ENCODE measurements at regions not wholly inside any gene's neighbourhood (a gene's known extent, or its start where the extent isn't known, plus 50 kb on each side); places are given as distances from the start of the nearest gene placed in this dataset.
"Not testable (repeated sequence)": the region's sequence is repeated elsewhere in the genome, so short reads cannot be mapped to it uniquely, and the experiment has no call there.

GRCh38 chr5:25570067-25570583, 925.3 kb upstream of the CDH10 start:
- DNase-seq (ENCODE audit: low spot score), result no peak

DNA sequence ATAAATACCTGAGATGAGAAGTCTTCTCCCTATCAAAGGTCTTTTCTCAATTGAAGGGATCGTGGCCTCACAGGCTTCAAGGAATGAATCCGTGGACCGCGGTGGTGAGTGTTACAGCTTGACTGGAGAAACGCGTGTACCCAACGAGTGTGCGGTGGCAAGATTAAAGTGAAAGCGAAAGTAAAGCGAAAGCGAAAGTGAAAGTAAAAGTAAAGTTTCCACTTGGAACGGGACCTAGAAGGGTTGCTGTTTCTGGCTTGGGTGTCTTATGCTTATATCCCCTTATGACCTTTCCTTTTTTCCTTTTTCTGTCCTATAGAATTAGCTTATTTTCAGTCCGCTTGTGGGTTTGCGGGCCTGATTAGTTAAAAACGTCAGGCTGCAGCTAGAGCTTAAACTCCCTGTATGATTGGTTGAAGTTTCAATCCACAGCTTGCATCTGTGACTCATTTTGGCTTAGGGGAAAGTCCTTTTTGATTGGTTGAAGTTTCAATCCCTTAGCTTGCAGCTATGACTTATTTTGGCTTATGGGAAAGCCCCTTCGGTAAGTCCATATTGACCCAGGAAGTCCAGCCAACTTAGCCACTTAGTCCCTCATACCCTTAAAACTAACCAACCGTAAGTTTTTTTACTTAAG, 924.3 kb upstream of the CDH10 start:
- no peak for DNase-seq (ENCODE audit: low spot score)

- DNase-seq (ENCODE audit: low spot score), result no peak
Observed at GRCh38 chr5:25568294-25568693, 923.5 kb upstream of the CDH10 start.

DNA sequence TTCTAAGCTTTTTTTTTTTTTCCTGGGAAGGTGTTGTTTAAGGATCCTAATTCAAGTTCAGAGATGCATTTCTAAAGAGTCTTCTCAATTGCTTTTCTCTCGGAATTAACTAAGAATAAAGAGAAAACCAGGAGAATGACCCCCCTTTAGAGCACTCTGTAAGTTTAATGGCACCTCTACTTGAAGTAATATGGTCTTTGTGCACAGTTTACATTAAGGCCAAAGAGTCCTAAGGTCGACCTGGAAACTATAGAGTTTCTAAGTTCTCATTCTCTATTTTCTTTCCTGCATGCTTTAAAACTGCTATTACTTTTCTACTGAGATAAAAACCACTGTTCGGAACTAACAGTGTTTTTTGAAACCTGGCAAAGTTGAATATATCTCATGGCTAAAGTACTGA, 923.1 kb upstream of the CDH10 start:
- DNase-seq (ENCODE audit: low spot score), result no peak

DNA sequence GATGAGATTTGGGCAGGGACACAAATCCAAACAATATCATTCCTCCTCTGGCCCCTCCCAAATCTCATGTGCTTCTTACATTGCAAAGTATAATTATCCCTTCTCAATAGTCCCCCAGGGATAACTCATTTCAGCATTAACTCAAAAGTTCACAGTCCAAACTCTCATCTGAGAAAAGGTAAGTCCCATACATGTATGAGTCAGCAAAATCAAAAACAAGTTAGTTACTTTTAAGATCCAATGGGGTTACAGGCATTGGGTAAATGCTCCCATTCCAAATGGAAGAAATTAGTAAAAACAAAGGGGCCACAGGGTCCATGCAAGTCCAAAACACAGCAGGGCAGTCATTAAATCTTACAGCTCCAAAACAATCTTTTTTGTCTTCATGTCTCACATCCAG, 917.9 kb upstream of the CDH10 start:
- no peak for DNase-seq (ENCODE audit: low spot score)

DNA sequence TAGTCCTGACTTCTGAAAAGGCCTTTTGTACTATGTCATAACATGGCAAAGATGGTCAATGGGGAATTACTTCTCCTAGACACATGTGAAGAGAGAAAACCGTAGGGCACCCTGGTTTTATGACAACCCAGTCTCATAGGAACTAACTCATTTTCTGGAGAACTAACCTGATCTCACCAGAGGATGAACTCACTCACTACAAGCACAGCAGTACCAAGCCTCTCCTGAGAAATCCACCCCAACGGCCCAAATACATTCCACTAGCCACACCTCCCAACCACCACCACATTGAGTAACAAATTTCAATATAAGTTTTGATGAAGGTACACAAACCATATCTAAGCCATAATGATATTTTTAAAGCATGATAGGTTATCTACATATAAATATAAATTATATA, 909.3 kb upstream of the CDH10 start:
- no peak for DNase-seq (ENCODE audit: low spot score)

- DNase-seq (ENCODE audit: low spot score), result no peak
Observed at GRCh38 chr5:25552871-25553481, 908.2 kb upstream of the CDH10 start.

DNA sequence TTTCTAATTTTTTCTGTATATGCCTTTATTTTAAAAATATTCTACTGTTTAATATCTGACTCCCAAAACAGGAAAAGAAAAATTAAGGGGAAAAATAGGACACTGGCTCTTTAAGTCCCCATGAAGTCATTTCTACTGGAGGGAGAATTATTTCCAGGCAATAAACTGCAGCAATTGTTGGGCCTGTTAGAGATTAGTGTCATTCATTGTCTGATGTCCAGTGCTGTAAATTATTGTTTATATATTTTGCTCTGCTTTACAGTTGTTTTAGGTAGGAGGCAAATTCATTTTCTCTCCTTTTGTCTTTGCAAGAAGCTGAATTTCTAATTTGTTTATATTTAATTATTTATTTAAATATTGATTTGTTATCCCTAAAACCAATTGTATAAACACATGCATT, 906.0 kb upstream of the CDH10 start:
- no peak for DNase-seq (ENCODE audit: low spot score)

DNA sequence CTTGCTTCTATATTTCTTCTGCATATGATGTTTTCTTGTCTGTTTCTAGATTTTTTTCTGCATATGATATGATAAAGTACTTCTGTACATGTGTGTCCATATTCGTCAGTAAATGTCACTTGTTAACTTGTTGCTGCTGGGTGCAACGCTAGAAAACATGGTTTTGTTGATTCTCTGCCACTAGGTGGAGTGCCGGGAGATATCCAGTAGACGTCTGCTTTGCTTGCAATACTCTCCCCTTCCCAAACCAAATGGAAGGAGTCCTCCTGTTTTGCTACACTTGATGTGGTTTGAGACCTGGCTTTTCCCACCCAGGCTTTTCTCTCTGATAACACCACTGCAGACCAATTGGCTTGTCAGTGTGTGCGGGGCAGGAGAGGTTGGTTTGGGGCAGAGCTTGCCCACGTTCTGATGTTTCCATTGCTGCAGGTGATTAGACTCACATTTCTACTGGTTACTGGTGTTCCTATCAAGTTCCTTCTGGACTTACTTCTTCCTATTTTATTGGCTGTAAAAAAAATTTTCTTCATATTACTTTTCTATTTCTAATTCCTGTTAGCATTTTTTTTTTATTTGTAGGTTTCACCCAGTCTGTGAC, 900.0 kb upstream of the CDH10 start:
- no peak for DNase-seq (ENCODE audit: low spot score)

GRCh38 chr5:25540628-25541027, 895.9 kb upstream of the CDH10 start:
- DNase-seq (ENCODE audit: low spot score), result no peak

GRCh38 chr5:25539536-25539935, 894.8 kb upstream of the CDH10 start:
- DNase-seq (ENCODE audit: low spot score), result no peak

DNA sequence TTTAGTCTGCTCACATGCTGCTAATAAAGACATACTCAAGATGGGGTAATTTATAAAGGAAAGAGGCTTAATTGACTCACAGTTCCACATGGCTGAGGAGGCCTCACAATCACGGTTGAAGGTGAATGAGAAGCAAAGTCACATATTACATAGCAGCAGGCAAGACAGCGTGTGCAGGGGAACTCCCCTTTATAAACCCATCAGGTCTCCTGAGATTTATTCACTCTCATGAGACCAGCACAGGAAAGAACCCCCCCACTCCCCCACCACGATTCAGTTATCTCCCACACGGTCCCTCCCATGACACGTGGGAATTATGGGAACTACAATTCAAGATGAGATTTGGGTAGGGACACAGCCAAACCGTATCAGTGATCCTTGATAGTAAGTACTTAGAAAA, 891.7 kb upstream of the CDH10 start:
- DNase-seq (ENCODE audit: low spot score), result not testable (repeated sequence)

- no peak for DNase-seq (ENCODE audit: low spot score)
Observed at GRCh38 chr5:25516141-25516540, 871.4 kb upstream of the CDH10 start.

DNA sequence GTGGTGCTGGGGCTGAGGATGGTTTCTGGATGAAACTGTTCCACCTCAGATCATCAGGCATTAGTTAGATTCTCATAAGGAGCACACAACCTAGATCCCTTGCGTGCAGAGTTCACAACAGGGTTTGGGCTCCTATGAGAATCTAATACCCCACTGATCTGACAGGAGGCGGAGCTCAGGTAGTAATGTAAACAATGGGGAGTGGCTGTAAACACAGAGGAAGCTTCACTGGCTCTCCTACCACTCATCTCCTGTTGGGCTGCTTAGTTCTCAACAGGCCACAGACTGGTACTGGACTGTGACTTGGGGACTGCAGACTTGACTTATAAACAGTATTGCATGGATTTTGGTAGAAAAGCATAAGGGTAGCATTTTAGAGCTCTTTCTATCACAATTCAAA, 870.7 kb upstream of the CDH10 start:
- no peak for DNase-seq (ENCODE audit: low spot score)

- DNase-seq (ENCODE audit: low spot score), result not testable (repeated sequence)
Observed at GRCh38 chr5:25510692-25511091, 865.9 kb upstream of the CDH10 start.

GRCh38 chr5:25508011-25508410, 863.2 kb upstream of the CDH10 start:
- DNase-seq (ENCODE audit: low spot score), result not testable (repeated sequence)

- no peak for DNase-seq (ENCODE audit: low spot score)
Observed at GRCh38 chr5:25500635-25501034, 855.9 kb upstream of the CDH10 start.

GRCh38 chr5:25489834-25490538, 845.2 kb upstream of the CDH10 start:
- DNase-seq (ENCODE audit: low spot score), result no peak

DNA sequence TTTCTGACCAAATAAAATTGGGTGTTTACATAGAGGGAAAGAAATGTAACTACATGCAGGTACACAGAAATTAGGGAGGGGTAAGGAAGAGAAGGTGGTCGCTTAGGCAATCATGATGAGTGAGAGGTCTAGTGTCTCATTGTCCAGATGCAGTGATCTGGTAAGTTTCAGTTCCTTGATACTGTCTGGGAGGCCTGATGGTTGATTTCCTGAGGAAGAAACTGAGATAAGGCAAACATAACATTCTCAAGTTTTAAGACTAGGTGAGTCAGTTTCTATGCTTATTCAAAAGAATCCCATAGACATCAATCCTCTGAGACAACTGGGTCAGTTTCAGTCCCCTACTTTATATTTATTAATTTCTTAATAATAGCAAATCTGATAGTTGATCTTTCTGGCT, 843.3 kb upstream of the CDH10 start:
- DNase-seq (ENCODE audit: low spot score), result no peak

DNA sequence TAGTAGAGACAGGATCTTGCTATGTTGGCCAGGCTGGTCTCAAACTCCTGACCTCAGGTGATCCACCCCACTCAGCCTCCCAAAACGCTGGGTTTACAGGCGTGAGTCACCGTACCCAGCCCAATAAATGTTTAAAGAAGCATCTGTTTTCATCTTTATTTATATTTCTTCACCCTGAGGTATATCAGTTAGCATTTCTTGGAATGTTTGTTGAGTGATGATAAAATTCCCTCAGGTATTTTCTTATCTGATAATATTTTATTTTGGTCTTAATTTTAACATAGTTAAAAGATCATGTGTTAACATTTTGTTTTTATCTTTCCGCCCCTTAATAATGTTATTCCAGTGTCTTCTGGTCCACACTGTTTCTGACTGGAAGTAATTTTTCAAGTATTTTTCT, 839.6 kb upstream of the CDH10 start:
- no peak for DNase-seq (ENCODE audit: low spot score)

DNA sequence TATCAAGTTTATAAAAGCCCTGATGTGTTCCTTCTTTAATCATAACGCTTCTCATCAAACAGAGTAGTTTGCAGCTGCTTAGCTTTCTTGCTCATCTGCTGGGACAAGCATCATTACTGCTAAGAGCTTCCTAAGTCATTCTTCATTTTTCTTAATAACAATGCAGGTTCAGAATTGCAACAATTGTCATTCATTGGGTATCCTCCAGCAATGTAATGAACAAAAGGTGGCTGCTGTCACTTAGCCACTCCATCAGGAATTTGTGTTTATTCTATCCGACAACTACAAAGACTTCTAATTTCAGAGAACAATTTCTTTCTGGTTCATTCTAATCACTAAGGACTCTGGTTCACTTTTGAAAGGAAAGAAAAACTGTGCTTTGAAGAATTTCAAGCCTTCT, 836.7 kb upstream of the CDH10 start:
- DNase-seq (ENCODE audit: low spot score), result no peak

GRCh38 chr5:25459082-25459481, 814.3 kb upstream of the CDH10 start:
- DNase-seq (ENCODE audit: low spot score), result no peak

DNA sequence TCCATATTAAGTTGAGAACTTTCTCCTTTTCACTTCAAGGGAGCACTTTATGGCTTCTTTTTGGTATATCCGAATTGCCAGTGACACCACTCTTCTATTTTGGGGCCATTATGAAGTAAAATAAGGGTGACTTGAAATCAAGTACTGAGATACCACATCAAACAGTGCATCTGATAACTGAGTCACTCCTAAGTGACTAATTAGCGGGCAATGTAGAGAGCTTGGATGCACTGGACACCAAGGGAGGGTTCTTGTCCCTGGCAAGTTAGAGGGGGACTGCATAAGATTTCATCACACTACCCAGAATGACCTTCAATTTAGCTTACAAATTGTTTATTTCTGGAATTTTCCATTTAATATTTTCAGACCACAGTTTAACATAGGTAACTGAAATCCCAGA, 813.9 kb upstream of the CDH10 start:
- no peak for DNase-seq (ENCODE audit: low spot score)

Data from hepatic stellate cell (primary cell).